HG02642 (cell line): ENCODE measurements at regions not wholly inside any gene's neighbourhood (a gene's known extent, or its start where the extent isn't known, plus 50 kb on each side); places are given as distances from the start of the nearest gene placed in this dataset.
"Not testable (repeated sequence)": the region's sequence is repeated elsewhere in the genome, so short reads cannot be mapped to it uniquely, and the experiment has no call there.

ENCODE experiments used
- ATAC-seq: cut with Tn5 transposase; IDR thresholded peaks from one replicate; pipeline ENCODE4 v1.9.1; 2021; ENCODE audit warnings: mild to moderate bottlenecking; ENCODE audit not compliant: unreplicated experiment, poor library complexity

DNA sequence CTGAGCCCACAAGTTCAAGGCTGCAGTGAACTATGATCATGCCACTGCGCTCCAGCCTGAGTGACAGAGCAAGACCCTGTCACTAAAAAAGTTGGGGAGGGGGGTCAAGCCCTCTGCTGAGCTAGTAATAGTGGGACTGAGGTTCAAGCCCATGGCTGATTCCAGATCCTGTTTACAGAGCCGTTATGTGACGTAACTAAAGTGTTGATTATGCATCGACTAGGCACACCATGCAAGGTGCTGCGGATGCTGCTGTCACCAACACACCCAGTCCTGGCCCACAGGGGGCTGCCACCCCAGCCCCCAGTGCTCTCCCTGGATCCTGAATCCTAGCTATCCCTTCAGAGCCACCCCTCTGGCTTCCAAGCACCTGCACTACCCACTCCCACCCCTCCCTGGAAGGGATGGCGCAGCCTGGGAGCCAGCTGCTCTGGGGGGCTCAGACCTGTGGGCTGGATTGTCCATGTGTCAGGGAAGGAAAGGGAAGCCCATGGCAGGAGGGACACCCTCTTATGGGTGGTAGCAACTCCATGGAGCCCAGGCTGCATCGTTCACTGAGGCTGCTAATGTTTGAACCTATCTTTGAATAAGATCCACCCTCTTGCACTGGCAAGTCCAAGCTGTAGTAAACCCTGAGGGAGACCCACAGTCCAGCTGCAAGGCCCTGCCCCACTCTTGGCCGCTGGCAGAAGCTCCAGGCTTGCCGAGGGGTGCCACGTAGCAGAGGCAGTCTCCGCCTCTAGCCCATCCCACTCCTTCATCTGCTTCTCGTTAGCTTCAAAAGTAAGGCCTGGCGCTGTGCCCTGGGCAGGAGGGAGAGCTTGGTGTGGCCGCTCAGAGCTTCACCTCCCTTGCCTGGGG, 95.0 kb downstream of the SNX5 start:
- no peak for ATAC-seq

DNA sequence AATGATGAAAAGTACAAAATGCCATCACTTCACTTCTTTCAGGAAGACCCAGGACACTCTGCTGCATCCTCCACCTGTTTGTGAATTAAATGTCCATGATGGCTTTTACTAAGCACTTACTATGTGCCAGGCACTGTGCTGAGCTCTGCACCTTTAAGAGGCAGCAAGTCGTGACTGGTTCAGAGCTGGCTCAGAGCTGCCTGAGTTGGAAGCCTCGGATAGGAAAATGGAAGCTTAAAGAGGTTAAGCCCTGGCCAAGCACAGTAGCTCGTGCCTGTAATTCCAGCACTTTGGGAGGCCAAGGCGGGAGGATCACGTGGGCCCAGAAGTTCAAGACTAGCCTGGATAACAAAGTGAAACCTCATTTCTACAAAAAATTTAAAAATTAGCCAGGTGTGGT, 95.6 kb downstream of the SNX5 start:
- no peak for ATAC-seq

DNA sequence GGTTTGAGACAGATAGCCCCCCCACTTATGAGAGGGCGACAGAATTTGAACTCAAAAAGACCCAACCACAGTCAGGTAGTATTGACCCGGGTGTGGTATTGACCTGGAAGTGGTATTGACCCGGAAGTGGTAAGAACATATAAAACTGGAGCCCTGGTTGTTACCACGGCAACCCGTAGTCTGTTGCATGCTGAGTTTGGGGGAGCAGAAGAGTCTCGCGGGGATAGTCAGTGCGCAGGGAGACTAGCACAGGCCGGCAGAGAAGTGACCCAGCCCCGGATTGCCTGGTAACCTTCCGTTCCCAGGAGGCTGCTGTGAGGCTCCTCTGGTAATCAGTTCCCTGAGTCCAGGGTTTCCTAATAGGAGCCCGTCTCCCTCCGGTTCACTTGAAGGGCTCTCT, 96.2 kb downstream of the SNX5 start:
- ATAC-seq: no peak

DNA sequence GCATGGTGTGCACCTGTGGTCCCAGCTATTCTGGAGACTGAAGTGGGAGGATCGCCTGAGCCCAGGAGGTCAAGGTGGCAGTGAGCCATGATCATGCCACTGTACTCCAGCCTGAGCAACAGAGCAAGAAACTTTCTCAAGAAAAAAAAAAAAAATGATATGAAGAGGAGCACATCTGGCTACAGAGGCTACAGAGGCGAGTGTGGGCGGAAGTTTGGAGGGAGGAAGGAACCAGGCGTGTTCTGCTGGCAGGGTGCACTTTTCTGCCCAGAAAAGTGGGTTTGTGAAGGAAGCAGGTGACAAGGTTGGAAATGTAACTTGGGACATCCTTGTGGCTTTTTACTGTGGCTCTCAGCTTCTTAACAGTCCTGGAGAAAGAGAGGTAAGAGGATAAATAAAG, 96.7 kb downstream of the SNX5 start:
- no peak for ATAC-seq

DNA sequence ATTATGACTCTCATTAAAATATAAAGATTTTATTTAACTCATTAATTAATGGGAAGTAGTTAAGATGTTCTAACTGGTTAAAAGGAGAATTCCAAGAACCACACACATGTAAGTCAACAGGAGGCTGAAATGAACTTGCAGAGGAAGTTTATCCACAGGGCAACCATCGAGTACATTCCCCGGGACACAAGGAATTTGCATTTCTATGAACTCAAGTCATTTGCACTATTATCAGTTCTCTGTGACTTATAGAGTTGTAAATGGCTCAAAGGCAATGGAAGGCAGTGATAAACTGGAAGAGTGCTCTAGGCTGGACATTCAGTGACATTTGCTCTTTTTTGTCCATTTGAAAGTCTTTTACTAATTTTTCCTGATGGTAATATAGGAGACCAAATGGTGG, 97.4 kb downstream of the SNX5 start:
- ATAC-seq: no peak

DNA sequence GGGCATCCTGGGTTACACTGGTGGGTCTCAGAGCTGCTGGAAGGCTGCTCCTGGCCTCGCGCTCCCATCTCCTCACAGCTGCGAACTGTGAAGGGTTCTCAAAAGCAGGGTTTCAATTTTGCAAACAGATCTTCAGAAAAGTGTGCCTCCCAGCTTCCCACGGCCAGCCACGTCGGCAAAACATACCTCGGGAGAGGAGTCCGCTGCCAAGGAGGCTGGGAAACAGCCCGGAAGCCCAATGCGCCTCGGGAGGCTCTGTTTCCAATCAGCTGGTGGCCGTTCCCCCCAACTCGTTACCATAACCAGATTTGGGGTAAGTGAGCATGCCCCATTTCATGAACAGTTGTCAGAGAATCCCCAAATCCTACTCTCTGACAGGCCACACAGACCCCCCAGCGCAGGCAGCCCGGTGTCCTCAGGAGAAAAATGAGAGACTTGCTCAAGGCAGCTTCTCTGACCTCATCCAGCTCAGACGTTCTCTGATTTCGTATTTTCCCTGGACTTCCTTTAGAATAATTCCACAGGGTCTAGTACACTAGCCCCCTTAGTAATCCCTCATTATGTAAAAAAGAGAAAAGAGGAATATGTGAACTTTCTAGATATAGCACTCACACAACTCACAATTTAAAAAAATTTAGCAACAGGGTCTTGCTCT, 98.4 kb downstream of the SNX5 start:
- ATAC-seq: no peak

DNA sequence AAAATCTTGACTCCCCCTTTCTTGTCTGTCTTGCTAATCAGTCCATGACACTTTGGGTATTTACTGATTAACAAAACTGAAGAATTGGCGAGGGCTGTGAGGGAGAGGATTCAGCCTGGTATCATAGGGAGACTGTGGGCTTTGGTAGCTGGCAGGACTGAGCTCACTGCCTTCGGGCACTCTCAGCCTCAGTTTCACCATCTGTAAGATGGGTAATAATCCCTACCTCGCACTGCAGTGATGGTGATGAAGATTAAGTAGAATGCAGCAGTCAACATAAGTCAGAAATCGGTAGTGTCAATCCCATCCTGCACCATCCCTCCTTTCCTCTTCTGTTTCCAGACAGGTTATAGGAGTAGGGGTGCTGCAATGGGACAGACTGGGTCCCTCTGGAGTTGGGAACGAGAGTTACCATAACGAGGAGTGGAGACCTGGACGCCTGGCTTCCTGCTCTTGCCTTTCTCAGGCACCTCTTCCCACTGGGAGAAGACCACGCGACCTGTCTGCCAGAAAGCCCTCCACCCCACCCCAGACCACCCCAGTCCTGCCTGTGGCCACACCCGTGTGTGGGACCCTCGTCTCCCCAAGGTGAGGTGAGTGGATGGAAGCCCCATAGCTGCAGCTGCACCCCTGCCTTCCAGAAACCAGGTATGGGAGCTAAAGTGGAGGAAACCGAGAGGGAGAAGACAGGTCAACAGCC, 99.1 kb downstream of the SNX5 start:
- ATAC-seq: no peak

DNA sequence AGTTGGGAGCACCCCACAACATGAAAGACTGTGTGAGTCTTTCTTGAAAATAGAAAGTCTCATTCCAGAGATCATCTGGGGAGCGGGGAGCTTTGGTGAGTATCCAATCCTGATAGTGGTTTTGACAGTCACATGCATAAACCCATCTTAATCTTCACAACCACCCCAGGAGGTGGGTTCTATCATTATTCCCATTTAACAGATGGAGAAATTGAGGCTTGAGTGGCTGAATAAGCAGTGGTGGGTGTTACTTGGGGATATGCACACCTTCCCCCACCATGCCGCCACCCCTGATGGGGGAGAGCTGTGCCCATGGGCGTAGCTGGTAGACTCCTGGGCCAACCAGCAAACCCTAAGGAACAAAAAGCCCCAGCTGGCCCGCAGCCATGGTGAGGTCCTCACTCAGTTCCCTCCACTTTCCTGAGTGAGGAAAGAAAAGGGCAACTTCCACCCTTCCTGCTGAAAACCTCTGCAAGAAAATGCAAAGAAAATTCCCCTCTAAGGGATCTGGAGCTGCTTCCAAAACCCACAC, 99.8 kb downstream of the SNX5 start:
- ATAC-seq: no peak

DNA sequence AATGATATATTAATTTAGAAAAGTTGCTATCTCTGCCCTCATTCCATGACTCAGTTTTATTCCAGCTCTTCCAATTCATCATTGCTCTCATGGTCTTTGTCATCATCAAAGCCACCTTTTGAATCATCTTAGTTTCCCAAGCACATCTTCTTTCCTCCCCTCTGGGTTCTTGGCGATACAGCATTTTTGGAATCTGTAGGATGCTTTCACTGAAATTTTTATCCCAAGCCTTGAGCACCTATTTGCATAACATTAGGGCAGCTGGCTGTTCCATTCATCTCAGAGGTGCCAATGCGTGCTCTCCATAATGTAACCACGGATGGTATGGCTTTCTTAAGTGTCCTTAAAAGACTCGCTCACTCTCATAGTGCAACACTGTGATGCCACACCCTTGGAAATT, 100.4 kb downstream of the SNX5 start:
- ATAC-seq: no peak

DNA sequence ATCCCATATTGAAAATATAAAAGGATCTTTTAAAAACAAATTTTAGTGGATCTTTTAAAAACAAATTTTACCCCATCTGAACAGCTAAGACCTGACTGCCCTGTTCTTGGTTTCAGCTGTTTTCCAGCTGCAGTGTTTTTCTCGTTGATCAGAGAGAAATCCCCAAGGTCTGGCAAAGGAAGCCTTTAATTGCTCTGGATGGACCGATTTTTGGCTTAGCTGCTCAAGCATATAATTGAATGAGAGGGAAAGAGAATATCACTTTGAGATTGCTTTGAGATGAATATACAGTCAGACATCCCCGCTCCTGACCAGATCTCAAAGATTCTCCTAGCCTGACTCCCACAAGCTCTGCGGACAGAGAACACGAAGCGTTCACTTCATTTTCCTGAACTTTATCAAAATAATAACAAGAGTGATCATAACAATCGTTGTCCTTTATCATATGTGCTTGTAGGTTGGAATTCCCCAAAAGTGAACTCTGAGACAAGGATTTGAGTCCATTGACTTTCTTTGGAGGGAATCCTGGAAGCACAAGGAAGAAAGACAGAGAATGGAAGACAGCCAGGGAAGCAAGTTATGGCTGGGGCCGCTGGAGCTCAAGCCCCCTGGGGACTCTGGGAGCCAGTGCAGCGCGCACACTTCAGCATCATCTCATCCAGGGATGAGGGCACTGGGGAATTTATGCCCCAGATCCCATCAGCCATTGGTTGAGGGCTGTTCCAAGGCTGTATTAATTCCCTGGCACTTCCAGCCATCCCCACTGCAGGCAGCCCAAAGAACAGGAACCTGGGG, 101.3 kb downstream of the SNX5 start:
- no peak for ATAC-seq

DNA sequence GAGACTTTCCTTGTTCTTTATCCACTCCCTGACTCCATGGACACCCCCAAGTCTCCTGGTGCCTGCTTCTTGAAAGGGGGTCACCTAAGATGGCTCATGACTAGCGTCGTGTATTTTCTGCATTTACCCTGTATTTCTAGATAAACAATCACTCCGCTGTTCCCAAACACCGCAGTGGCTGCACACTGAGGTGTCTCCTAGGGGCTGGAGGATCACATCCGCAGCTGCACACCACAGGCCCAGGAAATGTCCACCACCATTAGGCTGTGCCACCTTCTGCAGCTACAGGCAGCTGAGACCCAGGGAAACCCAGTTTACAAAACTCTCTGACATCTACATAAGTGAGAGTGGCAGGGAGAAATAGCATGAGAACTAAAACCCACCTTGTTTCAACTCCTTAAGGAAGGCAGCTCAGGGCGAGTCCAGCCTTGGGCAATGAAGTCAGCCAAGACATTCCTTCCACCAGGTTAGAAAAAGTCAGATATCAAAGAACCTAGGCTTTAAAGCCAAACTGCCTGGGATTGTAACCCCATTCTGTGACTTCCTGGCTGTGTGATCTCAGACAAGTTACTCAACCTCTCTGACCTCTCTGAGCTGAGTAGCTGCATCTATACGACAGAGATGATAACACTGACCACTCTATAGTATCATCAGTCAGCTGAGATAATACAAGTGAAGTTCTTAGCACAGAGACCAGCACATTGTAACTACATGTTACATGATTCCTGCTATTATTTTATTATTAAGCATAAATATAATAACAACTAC, 102.2 kb downstream of the SNX5 start:
- no peak for ATAC-seq

DNA sequence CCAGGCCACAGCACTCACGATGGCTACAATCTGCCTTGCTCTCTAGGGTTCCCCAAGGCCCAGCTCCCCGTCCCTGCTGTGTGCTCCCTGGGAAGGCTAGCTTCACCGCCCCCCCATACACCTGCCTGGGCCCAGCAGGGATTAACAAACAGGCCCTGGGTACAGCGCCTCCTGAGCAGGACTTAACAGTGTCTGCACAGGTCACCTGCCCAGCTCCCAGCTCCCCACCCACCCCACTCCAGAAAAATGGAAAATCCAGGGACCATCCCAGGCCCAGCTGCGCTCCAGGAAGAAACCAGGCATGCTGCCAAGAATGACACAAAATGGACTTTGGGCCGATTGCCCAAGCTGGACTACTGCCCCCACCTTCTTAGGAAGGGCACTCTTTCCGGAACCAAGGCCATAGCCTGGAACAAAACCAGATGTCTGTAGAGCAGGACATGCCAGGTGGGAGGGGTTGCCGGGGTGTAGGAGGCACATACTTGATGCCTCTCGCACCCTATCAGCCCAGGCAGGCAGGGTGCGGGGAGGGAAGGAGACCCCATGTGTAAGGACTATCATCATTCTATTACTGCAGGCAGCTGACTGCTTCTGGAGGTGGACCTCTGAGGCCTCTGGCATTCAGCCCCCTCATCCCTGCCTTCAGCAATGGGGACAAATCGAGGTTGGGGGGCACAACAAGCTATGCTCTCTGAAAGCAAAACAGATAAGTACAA, 104.9 kb downstream of the SNX5 start:
- no peak for ATAC-seq

DNA sequence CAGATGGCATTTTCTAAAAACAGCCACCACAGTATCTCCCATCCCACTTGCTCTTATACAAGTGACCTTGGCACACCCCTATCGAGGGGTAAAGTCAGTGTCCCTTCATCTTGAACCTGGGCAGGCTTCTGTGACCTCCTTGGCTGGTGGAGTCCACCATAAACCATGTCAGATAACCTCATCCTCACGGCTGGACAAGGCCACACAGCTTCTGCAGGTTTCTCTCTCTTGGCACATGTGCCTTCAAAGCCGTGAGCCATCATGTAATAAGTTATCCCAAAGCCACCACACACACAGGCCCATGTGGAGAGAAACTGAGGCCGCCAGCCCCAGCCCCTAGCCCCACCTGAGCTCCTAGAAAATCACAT, 105.4 kb downstream of the SNX5 start:
- no peak for ATAC-seq

DNA sequence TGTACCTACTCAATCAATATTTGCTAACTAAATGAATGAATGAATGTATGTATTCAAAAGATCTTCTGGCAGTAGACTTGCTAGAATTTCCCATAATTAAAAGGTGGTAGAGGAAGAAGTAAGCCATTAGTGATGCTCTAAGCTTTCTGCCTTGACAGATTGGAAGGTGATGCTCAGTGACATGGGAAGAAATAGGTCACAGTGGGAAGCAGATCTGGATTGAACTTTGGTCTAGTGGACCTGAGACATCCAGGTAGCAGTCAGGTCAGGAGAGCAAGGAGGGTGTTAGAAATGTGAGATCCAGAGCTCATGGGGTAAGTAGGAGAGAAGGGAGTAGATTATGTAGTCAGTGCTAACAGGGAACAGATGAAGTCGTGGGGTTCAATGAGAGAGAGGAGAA, 106.4 kb downstream of the SNX5 start:
- ATAC-seq: no peak

DNA sequence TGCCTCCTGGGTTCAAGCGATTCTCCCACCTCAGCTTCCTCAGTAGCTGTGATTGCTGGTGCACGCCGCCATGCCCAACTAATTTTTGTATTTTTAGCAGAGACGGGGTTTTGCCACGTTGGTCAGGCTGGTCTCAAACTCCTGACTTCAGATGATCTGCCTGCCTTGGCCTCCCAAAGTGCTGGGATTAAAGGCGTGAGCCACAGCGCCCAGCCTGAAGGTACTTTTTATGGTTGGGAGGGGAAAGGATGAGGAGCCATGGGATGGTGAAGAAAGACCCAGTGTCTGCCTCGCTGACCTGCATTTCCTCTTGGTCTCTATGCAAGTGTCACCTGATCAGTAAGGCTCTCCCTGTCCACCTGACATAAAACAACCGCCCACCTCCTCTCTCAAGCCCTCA, 107.0 kb downstream of the SNX5 start:
- not testable (repeated sequence) for ATAC-seq

DNA sequence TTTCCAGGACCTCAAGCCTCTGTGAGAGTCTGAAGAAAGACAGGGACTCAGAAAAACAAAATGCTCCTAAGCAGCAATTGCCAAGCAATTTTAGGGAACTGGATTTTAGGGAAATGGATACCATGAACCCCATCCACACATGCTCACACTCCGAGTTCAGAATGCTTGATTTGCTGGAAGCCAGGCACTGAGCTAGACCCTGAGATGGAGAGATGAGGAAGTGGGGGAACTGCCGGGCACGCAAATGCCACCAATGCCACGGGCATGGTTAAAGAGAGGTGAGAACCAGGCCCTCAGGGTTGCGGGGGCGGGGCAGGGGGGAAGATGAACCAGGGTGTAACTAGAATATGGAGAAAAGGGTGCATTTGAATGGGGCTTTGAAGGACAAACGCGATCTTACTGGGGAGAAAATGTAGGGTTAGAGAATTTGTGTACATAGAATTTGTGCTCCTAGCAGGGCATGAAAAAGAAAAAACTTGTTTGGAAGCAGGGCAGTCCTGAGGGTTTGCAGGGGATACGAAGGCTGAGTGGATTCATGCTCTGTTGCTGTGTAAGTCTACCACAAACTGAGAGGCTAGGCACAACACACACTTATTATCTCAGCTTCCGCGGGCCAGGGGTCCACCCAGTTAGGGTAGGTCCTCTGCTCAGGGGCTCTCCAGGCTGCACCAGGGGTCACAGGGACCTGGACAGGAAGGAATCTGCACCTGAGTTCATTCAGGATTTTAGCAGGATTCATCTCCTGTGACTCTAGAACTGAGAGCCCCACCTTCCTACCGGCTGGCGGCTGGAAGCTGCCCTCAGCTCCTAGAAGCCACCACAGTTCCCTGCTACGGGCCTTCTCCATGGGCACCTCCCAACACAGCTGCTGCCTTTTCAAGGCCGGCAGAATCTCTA, 108.0 kb downstream of the SNX5 start:
- no peak for ATAC-seq

DNA sequence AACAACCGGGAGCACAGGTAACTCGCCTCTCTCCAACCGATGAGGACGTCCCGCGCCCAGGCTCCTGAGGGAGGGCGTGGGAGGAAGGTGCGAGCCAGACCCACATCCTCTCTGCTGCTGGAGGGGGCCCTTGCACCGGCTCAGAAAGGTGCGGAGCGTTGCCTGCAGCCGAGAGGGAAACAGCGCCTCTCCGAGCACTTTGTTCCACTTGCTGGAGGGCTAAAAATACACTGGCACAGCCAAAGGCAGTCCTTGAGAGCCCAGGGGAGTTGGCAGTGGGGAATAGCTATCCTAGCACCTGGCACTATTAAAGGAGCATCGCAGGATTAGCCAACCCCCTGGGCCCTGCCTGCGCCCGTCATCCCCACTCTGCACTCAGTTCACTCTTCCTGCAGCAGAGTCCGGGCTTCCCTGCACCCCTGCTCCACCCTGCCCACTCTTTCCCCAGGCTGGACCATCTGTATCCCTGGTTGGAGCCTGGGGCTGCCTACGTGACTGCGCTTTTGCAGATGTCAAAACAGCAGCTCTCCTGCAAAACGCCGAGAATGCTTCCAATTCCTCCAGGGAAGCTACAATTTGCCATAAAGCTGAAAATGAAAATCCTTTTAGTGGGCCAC, 108.9 kb downstream of the SNX5 start:
- ATAC-seq: no peak
